DOHH2 (cell line): ENCODE measurements at regions not wholly inside any gene's neighbourhood (a gene's known extent, or its start where the extent isn't known, plus 50 kb on each side); places are given as distances from the start of the nearest gene placed in this dataset.

ENCODE experiments used
- EZH2phosphoT487 ChIP-seq: fragments of 200-600 bp; sonication (generic); IDR thresholded peaks from 2 replicates; pipeline ENCODE4 v1.6.1; 2017; ENCODE audit warnings: borderline replicate concordance, mild to moderate bottlenecking, antibody characterized with exemption, low read length, moderate library complexity, mixed read lengths
- TF ChIP-seq, protein P1 (sequence below): fragments of 200-600 bp; sonication (generic); IDR thresholded peaks from one replicate; pipeline ENCODE4 v1.5.1; 2014; ENCODE audit warnings: antibody characterized with exemption, mild to moderate bottlenecking, low read depth, low read length; ENCODE audit not compliant: poor library complexity, severe bottlenecking

DNA sequence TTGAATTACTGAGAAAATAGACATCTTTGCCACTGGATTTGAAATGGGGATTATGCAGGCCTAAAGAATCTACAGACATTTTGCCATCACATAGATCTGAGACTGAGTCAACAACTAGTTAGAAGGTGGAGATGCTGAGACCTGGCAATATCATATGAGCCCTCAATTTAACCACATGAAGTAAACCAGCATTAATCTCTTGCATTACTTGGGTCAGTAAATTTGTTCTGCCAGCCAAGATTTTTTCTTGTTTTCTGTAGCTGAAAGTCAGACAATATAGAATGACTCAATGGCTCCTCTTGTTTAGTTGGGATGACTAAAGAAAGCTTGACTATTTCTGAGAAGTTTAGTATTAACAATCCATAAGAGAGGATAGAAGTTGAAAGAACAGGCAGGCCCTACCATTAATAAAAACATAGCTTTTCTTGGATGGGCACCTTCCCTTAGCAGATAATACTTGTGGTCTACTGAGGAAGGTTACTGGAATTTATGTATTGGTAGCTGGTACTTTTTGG, 396.7 kb upstream of the SORCS1 start:
- TF ChIP-seq, protein P1, sequence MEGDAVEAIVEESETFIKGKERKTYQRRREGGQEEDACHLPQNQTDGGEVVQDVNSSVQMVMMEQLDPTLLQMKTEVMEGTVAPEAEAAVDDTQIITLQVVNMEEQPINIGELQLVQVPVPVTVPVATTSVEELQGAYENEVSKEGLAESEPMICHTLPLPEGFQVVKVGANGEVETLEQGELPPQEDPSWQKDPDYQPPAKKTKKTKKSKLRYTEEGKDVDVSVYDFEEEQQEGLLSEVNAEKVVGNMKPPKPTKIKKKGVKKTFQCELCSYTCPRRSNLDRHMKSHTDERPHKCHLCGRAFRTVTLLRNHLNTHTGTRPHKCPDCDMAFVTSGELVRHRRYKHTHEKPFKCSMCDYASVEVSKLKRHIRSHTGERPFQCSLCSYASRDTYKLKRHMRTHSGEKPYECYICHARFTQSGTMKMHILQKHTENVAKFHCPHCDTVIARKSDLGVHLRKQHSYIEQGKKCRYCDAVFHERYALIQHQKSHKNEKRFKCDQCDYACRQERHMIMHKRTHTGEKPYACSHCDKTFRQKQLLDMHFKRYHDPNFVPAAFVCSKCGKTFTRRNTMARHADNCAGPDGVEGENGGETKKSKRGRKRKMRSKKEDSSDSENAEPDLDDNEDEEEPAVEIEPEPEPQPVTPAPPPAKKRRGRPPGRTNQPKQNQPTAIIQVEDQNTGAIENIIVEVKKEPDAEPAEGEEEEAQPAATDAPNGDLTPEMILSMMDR = no peak
- TF ChIP-seq EZH2phosphoT487 = no peak
